Activated naive CD4-positive, alpha-beta T cell treated with Interleukin-2 at 50 U/mL for 16 hours (primary cell): ENCODE measurements at regions not wholly inside any gene's neighbourhood (a gene's known extent, or its start where the extent isn't known, plus 50 kb on each side); places are given as distances from the start of the nearest gene placed in this dataset.

ENCODE experiments used
- DNase-seq: peaks from one replicate; pipeline ENCODE4 v3.0.0-alpha.2; 2020

- DNase-seq, result no peak
Measured at GRCh38 chr21:39052718-39053117, 130.5 kb downstream of the PSMG1 start.

- no peak for DNase-seq
Measured at GRCh38 chr21:39051588-39051949, 131.7 kb downstream of the PSMG1 start.

- no peak for DNase-seq
Measured at GRCh38 chr21:39050841-39051587, 132.2 kb downstream of the PSMG1 start.

- no peak for DNase-seq
Measured at GRCh38 chr21:39048574-39048973, 134.7 kb downstream of the PSMG1 start.

GRCh38 chr21:39048064-39048463 is 135.2 kb downstream of the PSMG1 start:
- no peak for DNase-seq

- DNase-seq, result no peak
Measured at GRCh38 chr21:39047046-39047445, 136.2 kb downstream of the PSMG1 start.

- no peak for DNase-seq
Measured at GRCh38 chr21:39046236-39046916, 136.9 kb downstream of the PSMG1 start.

GRCh38 chr21:39041816-39042215 is 141.4 kb downstream of the PSMG1 start:
- DNase-seq, result no peak

- DNase-seq, result no peak
Measured at GRCh38 chr21:39040494-39041110, 142.6 kb downstream of the PSMG1 start.

- no peak for DNase-seq
Measured at GRCh38 chr21:39037807-39038405, 145.3 kb downstream of the PSMG1 start.

GRCh38 chr21:39036581-39036980 is 146.7 kb downstream of the PSMG1 start:
- DNase-seq, result no peak

GRCh38 chr21:39034590-39035536 is 148.4 kb downstream of the PSMG1 start:
- no peak for DNase-seq

GRCh38 chr21:39033878-39034589 is 149.2 kb downstream of the PSMG1 start:
- DNase-seq, result no peak

- DNase-seq, result no peak
Measured at GRCh38 chr21:39029900-39030884, 153.1 kb downstream of the PSMG1 start.

- DNase-seq, result no peak
Measured at GRCh38 chr21:39029086-39029755, 154.0 kb downstream of the PSMG1 start.

GRCh38 chr21:39025198-39025597 is 158.1 kb downstream of the PSMG1 start:
- no peak for DNase-seq

GRCh38 chr21:39024538-39024937 is 158.7 kb downstream of the PSMG1 start:
- no peak for DNase-seq

GRCh38 chr21:39022863-39023693 is 160.2 kb downstream of the PSMG1 start:
- DNase-seq, result no peak

- DNase-seq, result no peak
Measured at GRCh38 chr21:39022466-39022862, 160.8 kb downstream of the PSMG1 start.
